A673 (cell line): ENCODE measurements at regions not wholly inside any gene's neighbourhood (a gene's known extent, or its start where the extent isn't known, plus 50 kb on each side); places are given as distances from the start of the nearest gene placed in this dataset.

Source experiments
- CTCF ChIP-seq: fragments of 300-800, 200-600 bp; sonication (generic); conservative IDR thresholded peaks from 2 replicates; pipeline ENCODE4 v1.5.1; 2017; ENCODE audit warnings: low read depth, mild to moderate bottlenecking, antibody characterized with exemption, low read length, moderate library complexity, mixed read lengths
- EZH2 ChIP-seq: fragments of 200-600 bp; sonication (generic); IDR thresholded peaks from 2 replicates; pipeline ENCODE4 v1.6.1; 2017; ENCODE audit warnings: borderline replicate concordance, low read depth, mild to moderate bottlenecking, mixed read lengths, antibody characterized with exemption, low read length; ENCODE audit not compliant: poor library complexity, severe bottlenecking

GRCh38 chr2:167626301-167626700 is 621.1 kb downstream of the STK39 start:
- TF ChIP-seq CTCF (no peak), EZH2 (no peak)
